IPS-20b (cell line): ENCODE measurements at regions not wholly inside any gene's neighbourhood (a gene's known extent, or its start where the extent isn't known, plus 50 kb on each side); places are given as distances from the start of the nearest gene placed in this dataset.

Experiments
- H3K27ac ChIP-seq: one replicate; pipeline ENCODE4 v1.5.1; 2013; ENCODE audit warnings: low read length
- H3K27me3 ChIP-seq: 2 replicates; pipeline ENCODE4 v1.6.1; 2013; ENCODE audit warnings: mild to moderate bottlenecking, low read length, inconsistent platforms; ENCODE audit not compliant: insufficient read depth
- H3K36me3 ChIP-seq: 2 replicates; pipeline ENCODE4 v1.6.1; 2013; ENCODE audit warnings: low read depth, mild to moderate bottlenecking, inconsistent platforms, low read length, moderate library complexity; ENCODE audit not compliant: insufficient read depth
- H3K4me1 ChIP-seq: 2 replicates; pipeline ENCODE4 v1.6.1; 2013; ENCODE audit warnings: mild to moderate bottlenecking, control low read depth, inconsistent platforms, low read length, moderate library complexity; ENCODE audit not compliant: insufficient read depth
- H3K4me3 ChIP-seq: 2 replicates; pipeline ENCODE4 v1.5.1; 2013; ENCODE audit warnings: mild to moderate bottlenecking, low read length, inconsistent platforms
- H3K9ac ChIP-seq: 2 replicates; pipeline ENCODE4 v1.6.1; 2013; ENCODE audit warnings: low read depth, mild to moderate bottlenecking, inconsistent platforms, low read length, moderate library complexity
- H3K9me3 ChIP-seq: 2 replicates; pipeline ENCODE4 v1.6.1; 2013; ENCODE audit warnings: mild to moderate bottlenecking, low read depth, low read length, inconsistent platforms; ENCODE audit not compliant: insufficient read depth

GRCh38 chr4:36004204-36004851 is 240.0 kb downstream of the ARAP2 start:
- Histone ChIP-seq H3K27ac (no peak overlapping the region), H3K9me3 (peaks cover 2% of the 10 kb centered on the region; the same call in 1 of the 2 replicates), H3K4me3 (no peak overlapping the region), H3K4me1 (no peaks in the 10 kb centered on the region), H3K9ac (no peak overlapping the region), H3K36me3 (no peaks in the 10 kb centered on the region), H3K27me3 (no peaks in the 10 kb centered on the region)

GRCh38 chr4:36006226-36006625 is 238.1 kb downstream of the ARAP2 start:
- 0 out of 2 replicates have a peak, but pooled peaks cover 2% of the 10 kb centered on the region for H3K9me3 ChIP-seq
- H3K27me3 ChIP-seq: no peaks in the 10 kb centered on the region
- H3K36me3 ChIP-seq: no peaks in the 10 kb centered on the region
- H3K4me1 ChIP-seq: no peaks in the 10 kb centered on the region
- no peak overlapping the region for H3K4me3 ChIP-seq
- no peak overlapping the region for H3K27ac ChIP-seq
- no peak overlapping the region for H3K9ac ChIP-seq

- H3K9me3 ChIP-seq: 0 out of 2 replicates have a peak, but pooled peaks cover 2% of the 10 kb centered on the region
- H3K9ac ChIP-seq: no peak overlapping the region
- H3K4me3 ChIP-seq: no peak overlapping the region
- no peaks in the 10 kb centered on the region for H3K4me1 ChIP-seq
- no peaks in the 10 kb centered on the region for H3K27me3 ChIP-seq
- no peaks in the 10 kb centered on the region for H3K36me3 ChIP-seq
- no peak overlapping the region for H3K27ac ChIP-seq
Measured at GRCh38 chr4:36010397-36010929, 233.9 kb downstream of the ARAP2 start.

- Histone ChIP-seq H3K9me3 (0 out of 2 replicates have a peak, but pooled peaks cover 2% of the 10 kb centered on the region), H3K4me1 (no peaks in the 10 kb centered on the region), H3K9ac (no peak overlapping the region), H3K36me3 (no peaks in the 10 kb centered on the region), H3K4me3 (no peak overlapping the region), H3K27me3 (no peaks in the 10 kb centered on the region), H3K27ac (no peak overlapping the region)
Measured at GRCh38 chr4:36011381-36011780, 232.9 kb downstream of the ARAP2 start.

GRCh38 chr4:36012503-36012902 is 231.8 kb downstream of the ARAP2 start:
- no peaks in the 10 kb centered on the region for H3K4me1 ChIP-seq
- H3K27me3 ChIP-seq: no peaks in the 10 kb centered on the region

GRCh38 chr4:36013206-36013605 is 231.1 kb downstream of the ARAP2 start:
- Histone ChIP-seq H3K27me3 (no peaks in the 10 kb centered on the region), H3K9ac (no peak overlapping the region), H3K9me3 (0 out of 2 replicates have a peak, but pooled peaks cover 2% of the 10 kb centered on the region), H3K4me3 (no peak overlapping the region), H3K27ac (no peak overlapping the region), H3K36me3 (no peaks in the 10 kb centered on the region), H3K4me1 (no peaks in the 10 kb centered on the region)

More at GRCh38 chr4:36012503-36012902, 231.8 kb downstream of the ARAP2 start:
- Histone ChIP-seq H3K9me3 (0 out of 2 replicates have a peak, but pooled peaks cover 2% of the 10 kb centered on the region), H3K36me3 (no peaks in the 10 kb centered on the region), H3K27ac (no peak overlapping the region), H3K9ac (no peak overlapping the region), H3K4me3 (no peak overlapping the region)
